ENCODE measurements at regions not wholly inside any gene's neighbourhood (a gene's known extent, or its start where the extent isn't known, plus 50 kb on each side); places are given as distances from the start of the nearest gene placed in this dataset.

GRCh38 chr12:62021808-62022207, 238.4 kb upstream of the USP15 start:
- TF ChIP-seq CTCF (IDR thresholded peaks at IDR 0.05; ENCODE audit: borderline replicate concordance, control extremely low read depth, extremely low read depth, insufficient read depth, missing control alignments) = no peak
- in situ Hi-C loops (cut with MboI; ENCODE audit: low sequenced_read_pairs, unreplicated experiment) = no loop called here
- no peak for DNase-seq (ENCODE audit: low spot score)

- in situ Hi-C loops (cut with MboI; ENCODE audit: low sequenced_read_pairs, unreplicated experiment) = no loop called here
- TF ChIP-seq CTCF (IDR thresholded peaks at IDR 0.05; ENCODE audit: borderline replicate concordance, control extremely low read depth, extremely low read depth, insufficient read depth, missing control alignments) = no peak
- no peak for DNase-seq (ENCODE audit: low spot score)
Observed at GRCh38 chr12:62028536-62028935, 231.7 kb upstream of the USP15 start.

GRCh38 chr12:62032870-62033269, 227.3 kb upstream of the USP15 start:
- no peak for TF ChIP-seq CTCF (IDR thresholded peaks at IDR 0.05; ENCODE audit: borderline replicate concordance, control extremely low read depth, extremely low read depth, insufficient read depth, missing control alignments)
- in situ Hi-C loops (cut with MboI; ENCODE audit: low sequenced_read_pairs, unreplicated experiment) = no loop called here
- no peak for DNase-seq (ENCODE audit: low spot score)

GRCh38 chr12:62044450-62045135, 215.6 kb upstream of the USP15 start:
- no peak for DNase-seq (ENCODE audit: low spot score)
- TF ChIP-seq CTCF (IDR thresholded peaks at IDR 0.05; ENCODE audit: borderline replicate concordance, control extremely low read depth, extremely low read depth, insufficient read depth, missing control alignments) = no peak
- in situ Hi-C loops (cut with MboI; ENCODE audit: low sequenced_read_pairs, unreplicated experiment) = no loop called here

GRCh38 chr12:62045211-62045610, 215.0 kb upstream of the USP15 start:
- no peak for DNase-seq (ENCODE audit: low spot score)
- in situ Hi-C loops (cut with MboI; ENCODE audit: low sequenced_read_pairs, unreplicated experiment) = no loop called here
- no peak for TF ChIP-seq CTCF (IDR thresholded peaks at IDR 0.05; ENCODE audit: borderline replicate concordance, control extremely low read depth, extremely low read depth, insufficient read depth, missing control alignments)

- no peak for TF ChIP-seq CTCF (IDR thresholded peaks at IDR 0.05; ENCODE audit: borderline replicate concordance, control extremely low read depth, extremely low read depth, insufficient read depth, missing control alignments)
- DNase-seq (ENCODE audit: low spot score) = no peak
- in situ Hi-C loops (cut with MboI; ENCODE audit: low sequenced_read_pairs, unreplicated experiment) = no loop called here
Observed at GRCh38 chr12:62050785-62051184, 209.4 kb upstream of the USP15 start.

Measured in GM13976 (cell line).